Upper lobe of left lung (tissue), 6 donors: ENCODE measurements at regions not wholly inside any gene's neighbourhood (a gene's known extent, or its start where the extent isn't known, plus 50 kb on each side); places are given as distances from the start of the nearest gene placed in this dataset.

Experiments used
- ATAC-seq, 2 donors: fragments of 200-7000 bp; cut with Tn5 transposase; one replicate each; pipeline ENCODE4 v1.9.1; 2022; ENCODE audit warnings: mild to moderate bottlenecking in 2 of 2, moderate library complexity in 2 of 2; ENCODE audit not compliant: low FRiP score in 2 of 2
- DNase-seq, 2 donors: peaks; one replicate each; pipeline ENCODE4 v3.0.0-alpha.2; 2019 to 2020
- H3K27ac ChIP-seq, 4 donors: fragments of 200-600 bp; sonication (generic); one replicate each; pipeline ENCODE4 v1.5.1; 2016 to 2019
- H3K27me3 ChIP-seq, 4 donors: fragments of 200-600 bp; sonication (generic); one replicate each; pipeline ENCODE4 v1.5.1; 2017 to 2019
- H3K36me3 ChIP-seq, 4 donors: fragments of 200-600 bp; sonication (generic); one replicate each; pipeline ENCODE4 v1.5.1; 2016 to 2019
- H3K4me1 ChIP-seq, 4 donors: fragments of 200-600 bp; sonication (generic); one replicate each; pipeline ENCODE4 v1.5.1; 2018 to 2019
- H3K4me3 ChIP-seq, 4 donors: fragments of 200-600 bp; sonication (generic); one replicate each; pipeline ENCODE4 v1.5.1; 2017 to 2019; ENCODE audit warnings: mild to moderate bottlenecking in 2 of 4, moderate library complexity in 1 of 4
- H3K9me3 ChIP-seq, 4 donors: fragments of 200-600 bp; sonication (generic); one replicate each; pipeline ENCODE4 v1.5.1; 2018 to 2019
- CTCF ChIP-seq, 6 experiments: fragments of 450-650 bp in 4 of 6; fragments of 200-600 bp in 2 of 6; sonication (generic) in 2 of 6; IDR thresholded peaks; one replicate each; pipeline ENCODE4 v1.5.1; 2016 to 2019; ENCODE audit warnings: antibody characterized with exemption in 6 of 6
- EP300 ChIP-seq, 4 donors: sonication (generic); formaldehyde crosslinking; IDR thresholded peaks; one replicate each; pipeline ENCODE4 v1.5.1; 2017; ENCODE audit warnings: antibody characterized with exemption in 4 of 4, control low read depth in 2 of 4
- POLR2A ChIP-seq, 4 donors: fragments of 450-650 bp; IDR thresholded peaks; one replicate each; pipeline ENCODE4 v1.5.1; 2016 to 2017; ENCODE audit warnings: antibody characterized with exemption in 4 of 4, mild to moderate bottlenecking in 2 of 4
- POLR2AphosphoS5 ChIP-seq, 2 donors: sonication (generic); formaldehyde crosslinking; IDR thresholded peaks; one replicate each; pipeline ENCODE4 v1.5.1; 2017; ENCODE audit warnings: antibody characterized with exemption in 2 of 2
- WGBS, 2 donors: methylation state at CpG; one replicate each; pipeline ENCODE4 v1.1.5; 2017 to 2018; 5-methylcytosine and 5-hydroxymethylcytosine counted together
- donor health status: DM: no; HTN: no; CAD: no; lungs with moderate emphysema.
- donor health status: DM: no; HTN: yes; CAD: no; lungs with severe emphysema.

DNA sequence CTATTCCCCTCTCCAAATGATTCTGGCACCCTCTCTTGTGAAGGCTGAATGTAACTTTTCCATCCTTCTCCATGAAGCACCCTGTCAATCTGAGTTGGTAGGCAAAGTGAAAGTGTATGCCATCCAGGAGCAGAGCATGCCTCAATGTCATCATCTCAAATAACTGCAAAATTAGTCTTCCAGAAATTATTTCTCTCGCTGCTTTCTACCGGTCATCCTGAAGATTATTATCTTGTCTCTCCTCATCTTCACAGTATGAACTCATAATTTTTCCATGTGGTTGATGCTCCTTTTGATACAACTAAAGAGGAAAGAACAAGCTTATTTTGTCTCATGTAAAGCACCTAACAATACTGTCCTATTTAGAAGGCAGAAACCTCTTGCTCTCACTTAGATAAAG is 285.5 kb upstream of the PCDH7 start:
- no peak overlapping the region for H3K27ac ChIP-seq
- no peaks in the 10 kb centered on the region for H3K4me1 ChIP-seq
- H3K4me3 ChIP-seq = no peak overlapping the region
- no peak for ATAC-seq
- no peaks in the 10 kb centered on the region for H3K27me3 ChIP-seq
- WGBS, 2 donors = 46 to 50% methylated on average over 2 of the region's 2 CpGs
- H3K36me3 ChIP-seq = no peaks in the 10 kb centered on the region
- no peaks in the 10 kb centered on the region for H3K9me3 ChIP-seq
- no peak for DNase-seq
- TF ChIP-seq POLR2A (IDR thresholded peaks at IDR 0.05) (no peak), EP300 (IDR thresholded peaks at IDR 0.05) (no peak), POLR2AphosphoS5 (IDR thresholded peaks at IDR 0.05) (no peak), CTCF (IDR thresholded peaks at IDR 0.05) (no peak)

DNA sequence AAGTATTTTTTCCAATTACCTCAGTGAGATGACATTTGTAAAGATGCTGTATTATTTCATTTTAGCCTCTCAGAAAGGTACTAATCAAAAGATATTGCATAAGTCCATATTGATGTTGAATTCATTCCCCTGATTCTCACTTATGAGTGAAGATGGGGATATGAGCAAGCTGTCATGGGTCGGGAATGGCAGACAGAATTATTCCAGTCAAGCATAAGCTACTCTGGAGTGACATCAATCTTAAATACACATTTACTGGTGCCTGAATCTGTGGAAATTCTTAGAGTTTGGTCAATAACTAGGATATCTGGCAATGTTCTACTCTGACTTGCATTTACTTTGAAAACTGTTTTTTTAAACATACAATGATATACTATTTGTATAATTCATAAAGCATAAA is 283.8 kb upstream of the PCDH7 start:
- no peak for TF ChIP-seq POLR2AphosphoS5 (IDR thresholded peaks at IDR 0.05)
- no peak for TF ChIP-seq CTCF (IDR thresholded peaks at IDR 0.05)
- TF ChIP-seq EP300 (IDR thresholded peaks at IDR 0.05) = no peak
- TF ChIP-seq POLR2A (IDR thresholded peaks at IDR 0.05) = no peak
- 58 to 61% methylated on average over 1 of the region's 1 CpG for WGBS, 2 donors
- H3K4me1 ChIP-seq = no peaks in the 10 kb centered on the region
- DNase-seq = no peak
- H3K27me3 ChIP-seq = no peaks in the 10 kb centered on the region
- H3K36me3 ChIP-seq = no peaks in the 10 kb centered on the region
- no peak overlapping the region for H3K4me3 ChIP-seq
- no peak for ATAC-seq
- no peaks in the 10 kb centered on the region for H3K9me3 ChIP-seq
- H3K27ac ChIP-seq = no peak overlapping the region

DNA sequence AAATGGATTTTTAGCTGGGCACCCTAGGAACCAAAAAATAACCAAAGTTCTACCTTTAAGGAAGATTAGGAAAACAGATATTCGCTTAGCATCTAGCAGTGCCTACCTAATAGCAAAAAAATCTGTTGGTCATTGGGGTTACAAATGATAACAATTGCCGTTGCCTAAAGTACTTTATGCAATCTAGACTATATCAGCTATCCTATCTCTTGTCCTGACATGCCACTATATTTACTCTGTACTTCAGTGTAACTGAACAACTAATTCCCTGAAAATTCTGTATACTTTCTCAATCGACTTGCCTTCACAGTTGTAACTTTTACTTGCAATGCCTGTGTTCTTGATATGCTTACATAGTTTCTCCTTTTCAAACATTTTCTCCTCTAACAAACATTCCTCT is 282.9 kb upstream of the PCDH7 start:
- Histone ChIP-seq H3K9me3 (no peaks in the 10 kb centered on the region), H3K27ac (no peak overlapping the region), H3K4me1 (no peaks in the 10 kb centered on the region), H3K27me3 (no peaks in the 10 kb centered on the region), H3K36me3 (no peaks in the 10 kb centered on the region), H3K4me3 (no peak overlapping the region)
- DNase-seq (no peak), ATAC-seq (no peak)
- TF ChIP-seq POLR2A (IDR thresholded peaks at IDR 0.05) (no peak), POLR2AphosphoS5 (IDR thresholded peaks at IDR 0.05) (no peak), EP300 (IDR thresholded peaks at IDR 0.05) (no peak), CTCF (IDR thresholded peaks at IDR 0.05) (no peak)
- WGBS, 2 donors = 60% methylated on average over 3 of the region's 3 CpGs

GRCh38 chr4:30443289-30443688 is 276.9 kb upstream of the PCDH7 start:
- Histone ChIP-seq H3K4me1 (no peaks in the 10 kb centered on the region), H3K27ac (no peak overlapping the region), H3K36me3 (no peaks in the 10 kb centered on the region), H3K4me3 (no peak overlapping the region), H3K9me3 (no peaks in the 10 kb centered on the region), H3K27me3 (no peaks in the 10 kb centered on the region)
- ATAC-seq = no peak
- DNase-seq = no peak
- TF ChIP-seq POLR2A (IDR thresholded peaks at IDR 0.05) = no peak
- no peak for TF ChIP-seq CTCF (IDR thresholded peaks at IDR 0.05)
- no peak for TF ChIP-seq EP300 (IDR thresholded peaks at IDR 0.05)
- TF ChIP-seq POLR2AphosphoS5 (IDR thresholded peaks at IDR 0.05) = no peak
- WGBS, 2 donors = 45 to 50% methylated on average over 2 of the region's 2 CpGs

GRCh38 chr4:30450474-30450873 is 269.7 kb upstream of the PCDH7 start:
- H3K27me3 ChIP-seq = no peaks in the 10 kb centered on the region
- no peak for ATAC-seq
- no peak overlapping the region for H3K27ac ChIP-seq
- DNase-seq = no peak
- TF ChIP-seq CTCF (IDR thresholded peaks at IDR 0.05) (no peak), POLR2A (IDR thresholded peaks at IDR 0.05) (no peak), POLR2AphosphoS5 (IDR thresholded peaks at IDR 0.05) (no peak), EP300 (IDR thresholded peaks at IDR 0.05) (no peak)
- H3K4me3 ChIP-seq = no peak overlapping the region
- no peaks in the 10 kb centered on the region for H3K4me1 ChIP-seq
- no peaks in the 10 kb centered on the region for H3K9me3 ChIP-seq
- H3K36me3 ChIP-seq = no peaks in the 10 kb centered on the region
